HG02571 (cell line): ENCODE measurements at regions not wholly inside any gene's neighbourhood (a gene's known extent, or its start where the extent isn't known, plus 50 kb on each side); places are given as distances from the start of the nearest gene placed in this dataset.

ENCODE experiments used
- ATAC-seq: cut with Tn5 transposase; IDR thresholded peaks from one replicate; pipeline ENCODE4 v1.9.1; 2021; ENCODE audit warnings: mild to moderate bottlenecking, moderate library complexity; ENCODE audit not compliant: unreplicated experiment

DNA sequence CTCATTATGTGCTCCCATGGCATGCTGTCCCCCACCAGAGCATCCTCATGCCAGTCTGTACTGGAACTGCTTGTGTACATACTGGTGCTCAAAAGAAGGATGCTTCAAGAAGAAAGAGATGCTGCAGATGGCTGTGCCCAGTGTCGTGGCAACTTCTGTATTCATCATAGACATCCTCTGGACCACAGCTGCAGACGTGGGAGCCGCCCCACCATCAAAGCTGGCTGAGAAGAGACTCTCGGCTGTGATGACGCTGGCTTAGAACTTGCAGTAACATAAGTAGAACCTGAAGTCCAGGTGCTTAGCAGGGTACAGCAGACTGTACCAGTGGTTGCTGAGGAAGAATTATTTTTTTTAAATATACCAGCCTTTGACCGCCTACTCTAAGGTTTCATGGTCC, 112.6 kb upstream of the ARHGAP5 start:
- ATAC-seq = no peak

DNA sequence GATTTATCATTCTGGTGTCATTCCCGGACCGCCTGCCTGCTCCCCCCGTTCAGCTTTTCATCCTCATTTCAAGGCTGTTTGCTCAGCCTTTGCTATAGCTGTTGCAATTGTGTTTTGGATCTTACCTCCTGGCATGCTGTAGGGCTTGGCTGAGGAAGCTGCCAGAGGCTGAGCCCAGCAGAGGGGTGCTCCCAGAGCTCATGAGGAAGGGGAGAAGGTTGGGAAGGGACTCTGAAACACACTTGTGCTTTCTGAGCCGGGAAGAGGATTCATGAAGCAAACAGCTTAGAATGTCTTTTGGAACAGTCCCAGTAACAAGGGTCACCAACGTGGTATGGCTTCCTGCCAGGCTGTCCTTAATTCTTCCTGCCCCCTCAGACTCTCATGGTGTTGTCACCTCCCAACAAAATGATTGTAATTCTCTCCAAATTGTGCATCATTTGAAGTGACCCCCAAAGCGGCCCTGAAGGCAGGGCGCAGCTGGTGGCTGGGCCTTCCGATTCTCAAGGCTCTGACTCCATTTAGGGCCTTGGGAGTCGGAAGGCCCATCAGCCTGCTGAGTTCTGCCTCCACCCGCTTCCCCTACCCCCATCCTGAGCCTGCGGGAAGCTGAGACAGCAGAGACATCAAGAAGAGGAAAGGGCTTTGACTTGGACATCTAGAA, 111.9 kb upstream of the ARHGAP5 start:
- no peak for ATAC-seq

DNA sequence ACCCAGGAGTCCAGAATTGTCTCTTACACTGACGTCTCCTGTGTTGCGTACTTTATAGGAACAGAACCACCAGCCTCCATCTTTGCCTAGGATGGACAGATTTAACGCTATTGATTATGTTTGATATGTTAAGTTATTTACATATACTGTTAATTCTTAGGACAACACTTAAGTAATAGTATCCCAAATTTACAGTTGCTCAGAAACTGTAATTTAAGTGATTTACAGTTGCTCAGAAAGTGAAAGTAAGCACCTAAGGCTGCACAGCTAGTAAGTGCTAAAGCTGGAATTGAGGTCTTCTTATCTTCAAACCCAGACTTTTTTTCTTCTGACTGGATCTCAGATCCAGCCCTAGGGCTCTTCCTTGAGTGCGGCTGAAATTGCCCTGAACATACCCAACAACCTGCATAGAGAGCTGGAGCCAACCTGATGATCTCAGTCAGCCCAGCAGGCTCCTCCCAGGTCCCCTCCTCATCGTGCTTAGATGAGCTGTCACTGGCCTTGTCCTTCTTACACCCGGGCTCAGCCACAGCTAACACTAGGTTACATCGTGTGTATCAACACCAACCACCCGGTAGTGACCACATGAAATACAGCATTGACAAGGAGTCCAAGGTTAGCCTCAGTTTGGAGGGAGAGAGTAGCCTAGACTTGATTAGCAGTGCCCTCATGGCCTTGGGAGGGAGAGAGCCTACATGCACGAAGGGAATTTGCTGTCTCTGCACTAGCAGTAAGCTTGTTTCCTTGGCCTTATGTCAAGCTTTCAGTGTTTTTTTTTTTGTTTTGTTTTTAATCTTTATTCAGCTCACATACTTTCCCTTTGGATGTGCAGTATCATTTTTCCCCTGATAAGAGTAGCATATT, 111.1 kb upstream of the ARHGAP5 start:
- no peak for ATAC-seq

DNA sequence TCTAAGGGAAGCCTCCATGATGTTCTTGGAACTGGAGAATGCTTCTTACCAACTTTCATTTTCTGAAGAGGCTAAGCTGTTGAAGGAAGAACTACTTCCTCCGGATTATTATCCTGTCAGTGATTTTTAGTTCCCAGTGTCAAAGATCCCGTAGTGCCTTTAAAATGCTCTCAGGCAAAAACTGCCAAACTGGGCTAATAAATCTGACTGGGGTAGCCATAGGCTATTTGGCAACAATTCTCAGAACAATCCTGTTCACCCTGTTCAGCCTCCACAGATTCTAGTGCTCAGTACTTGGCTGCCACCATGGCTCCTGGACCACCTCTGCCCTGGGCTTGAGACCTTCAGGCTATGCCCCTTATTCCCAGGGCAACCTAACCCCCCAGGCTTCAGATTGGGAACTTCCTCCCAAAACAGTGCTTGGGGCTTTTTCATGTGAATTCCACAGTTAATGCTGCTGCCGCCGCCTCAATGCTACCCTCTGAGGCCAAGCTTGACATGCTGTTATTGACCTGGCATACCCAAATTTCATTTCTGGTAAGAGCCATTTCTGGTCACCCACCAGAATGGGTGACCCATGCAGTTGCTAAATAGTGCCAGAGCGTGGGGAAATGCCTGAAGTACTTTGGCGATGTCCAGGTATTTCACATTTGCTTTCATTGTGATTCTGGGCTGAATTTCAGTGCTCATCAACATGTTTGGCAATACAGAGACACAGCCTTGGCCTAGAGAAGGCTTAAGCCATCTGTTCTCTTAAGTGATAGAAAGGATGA, 110.0 kb upstream of the ARHGAP5 start:
- ATAC-seq = no peak

DNA sequence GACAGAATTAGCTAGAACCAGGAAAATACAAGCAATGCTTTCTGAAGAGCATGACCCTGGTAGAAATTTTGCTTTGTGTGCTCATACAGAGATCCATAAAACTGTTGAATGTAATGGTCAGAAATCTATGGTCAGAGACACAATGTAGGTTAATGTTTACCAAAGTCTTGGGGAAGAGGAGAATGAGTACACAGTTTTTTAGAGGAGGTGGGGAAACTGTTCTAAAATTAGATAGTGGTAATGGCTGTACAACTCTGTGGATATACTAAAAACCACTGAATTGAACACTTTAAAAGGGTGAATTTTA, 109.5 kb upstream of the ARHGAP5 start:
- ATAC-seq = no peak

DNA sequence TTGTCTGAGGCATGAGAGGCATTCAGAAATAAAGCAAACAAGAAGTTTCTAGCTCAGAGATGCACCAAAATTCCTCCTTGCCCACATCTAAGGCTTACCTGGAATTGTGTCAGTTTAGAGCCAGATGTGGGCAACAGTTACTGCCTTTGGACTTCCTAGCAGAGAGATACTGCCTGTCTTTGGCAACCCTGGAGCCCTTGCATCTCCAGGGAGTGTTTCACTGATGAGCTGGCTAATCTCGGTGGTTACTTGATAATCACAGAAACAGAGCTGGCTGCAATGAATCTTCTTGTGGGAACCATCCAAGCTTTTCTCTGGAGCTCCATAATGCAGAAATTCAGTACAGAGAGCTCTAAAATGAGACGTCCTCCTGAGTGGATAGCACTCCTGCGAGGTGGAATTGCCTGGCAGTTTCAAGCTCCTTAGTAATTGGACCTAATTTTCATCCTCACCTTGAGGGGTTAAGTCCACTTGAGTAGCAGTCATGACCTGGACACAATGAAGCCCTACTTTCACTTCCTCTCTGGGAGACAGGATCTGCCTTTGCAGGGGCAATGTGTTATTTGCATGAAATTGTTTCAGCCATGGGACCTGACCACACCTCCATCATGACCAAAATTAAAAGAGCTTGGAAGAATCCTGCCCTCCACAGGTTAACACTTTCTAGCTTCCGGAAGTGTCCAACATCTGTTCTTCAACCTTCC, 108.8 kb upstream of the ARHGAP5 start:
- ATAC-seq = no peak

DNA sequence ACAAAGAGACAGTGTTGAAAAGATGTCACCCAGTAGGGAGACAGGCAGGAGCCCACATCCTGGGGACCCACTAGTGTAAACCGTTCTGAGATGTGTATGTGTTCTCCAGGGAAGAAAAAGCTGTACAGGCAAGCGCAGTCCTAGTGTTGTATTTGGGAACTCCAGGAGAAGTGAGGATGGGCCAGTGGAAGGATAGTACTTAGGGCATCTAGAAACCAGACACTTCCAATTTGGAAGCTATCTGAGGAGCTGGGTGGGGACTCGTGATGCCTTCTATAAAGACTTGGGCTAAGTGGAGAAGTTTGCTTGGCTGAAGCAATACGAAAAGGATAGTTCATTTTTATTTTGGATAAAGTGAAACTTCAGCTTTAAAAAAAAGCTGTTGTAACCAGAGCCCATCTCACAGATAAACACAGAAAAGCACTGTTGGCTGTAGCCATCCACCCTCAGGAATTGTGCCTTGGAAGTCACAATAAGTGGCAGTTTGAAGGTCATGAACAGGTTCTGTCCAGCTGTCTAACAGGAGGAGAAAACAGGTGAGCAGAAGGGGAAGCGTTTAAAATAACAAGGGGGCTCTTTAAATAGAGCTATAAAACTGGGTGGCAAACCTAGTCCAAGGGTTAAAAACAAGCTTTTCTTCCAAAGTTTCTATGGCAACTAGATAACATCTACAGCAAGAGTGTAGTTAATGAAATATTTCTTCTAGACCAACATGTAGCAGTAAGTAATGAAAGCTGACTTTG, 108.0 kb upstream of the ARHGAP5 start:
- ATAC-seq = no peak

DNA sequence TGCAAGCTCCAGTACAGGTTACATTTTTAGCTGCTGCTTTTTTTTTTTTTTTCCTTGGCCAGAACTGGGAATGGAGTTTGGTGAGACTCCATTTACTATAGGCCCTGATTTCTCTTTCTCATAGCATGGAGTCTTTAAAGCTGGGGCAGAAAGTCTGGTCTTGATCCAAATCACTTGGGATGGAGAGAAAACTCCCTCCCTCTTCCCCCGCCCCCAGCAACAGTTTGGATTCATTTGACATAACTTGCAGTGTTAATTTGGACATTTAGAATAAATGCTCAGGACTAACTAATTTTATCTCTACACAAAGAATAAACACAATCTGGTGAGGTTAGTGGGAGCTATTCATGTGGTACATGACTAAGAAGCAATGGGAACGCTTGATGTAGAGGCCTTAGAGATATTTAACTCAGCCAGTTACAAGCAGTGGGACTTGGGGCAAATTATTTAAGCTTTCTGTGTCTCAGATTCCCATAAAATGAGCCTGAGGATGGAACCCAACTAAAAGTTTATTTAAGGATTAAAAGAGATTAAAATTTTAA, 107.3 kb upstream of the ARHGAP5 start:
- ATAC-seq = no peak

DNA sequence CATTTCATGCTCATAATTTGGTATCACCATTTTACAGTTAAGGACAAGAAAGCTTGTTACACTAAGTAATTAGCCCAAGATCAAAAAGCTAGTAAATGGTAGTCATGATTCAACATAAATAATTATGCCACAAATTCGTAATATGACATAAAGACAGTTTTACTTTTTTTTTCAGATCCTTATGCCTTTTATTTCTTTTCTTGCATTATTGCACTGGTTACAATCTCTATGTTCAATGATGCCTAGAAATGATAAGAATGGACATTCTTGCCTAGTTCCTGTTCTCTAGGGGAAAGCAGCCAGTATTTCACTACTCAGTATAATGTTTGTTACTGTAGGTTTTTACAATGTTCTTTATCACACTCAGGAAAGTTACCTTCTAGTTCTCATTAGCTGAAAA, 106.4 kb upstream of the ARHGAP5 start:
- ATAC-seq = no peak

DNA sequence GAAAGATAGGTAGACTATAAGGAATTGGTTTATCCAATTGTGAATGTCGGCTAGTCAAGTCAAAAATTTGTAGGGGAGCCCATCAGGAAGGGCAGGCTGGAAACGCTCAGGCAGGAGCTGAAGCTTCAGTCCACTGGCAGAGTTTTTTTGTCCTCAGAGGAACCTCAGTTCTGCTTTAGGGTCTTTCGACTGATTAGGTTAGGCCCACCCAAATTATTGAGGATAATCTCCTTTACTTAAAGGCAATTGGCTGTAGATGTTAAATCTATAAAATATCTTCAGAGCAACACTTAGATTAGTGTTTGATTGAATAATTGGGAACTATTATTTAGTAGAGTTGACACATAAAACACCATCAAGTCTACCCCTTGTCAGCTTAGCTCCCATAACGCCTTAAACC, 105.5 kb upstream of the ARHGAP5 start:
- ATAC-seq = no peak

DNA sequence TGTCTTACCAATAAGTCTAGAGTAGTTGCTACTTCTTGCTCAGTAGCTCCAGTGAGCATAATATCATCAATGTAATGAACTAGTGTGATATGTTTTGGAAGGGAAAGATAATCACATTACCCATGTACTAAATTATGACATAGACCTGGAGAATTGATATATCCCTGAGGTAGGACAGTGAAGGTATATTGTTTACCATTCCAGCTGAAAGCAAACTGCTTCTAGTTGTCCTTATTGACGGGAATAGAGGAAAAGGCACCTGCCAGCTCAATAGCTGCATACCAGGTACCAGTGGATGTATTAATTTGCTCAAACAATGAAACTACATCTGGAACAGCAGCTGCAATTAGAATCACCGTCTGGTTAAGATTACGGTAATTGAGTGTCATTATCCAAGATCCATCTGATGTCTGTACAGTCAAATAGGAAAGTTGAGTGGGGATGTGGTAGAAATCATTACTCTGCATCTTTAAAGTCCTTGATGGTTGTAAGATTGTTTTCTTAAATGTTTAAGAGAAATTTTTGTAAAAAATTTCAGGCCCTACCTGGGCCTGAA, 100.0 kb upstream of the ARHGAP5 start:
- ATAC-seq = no peak

DNA sequence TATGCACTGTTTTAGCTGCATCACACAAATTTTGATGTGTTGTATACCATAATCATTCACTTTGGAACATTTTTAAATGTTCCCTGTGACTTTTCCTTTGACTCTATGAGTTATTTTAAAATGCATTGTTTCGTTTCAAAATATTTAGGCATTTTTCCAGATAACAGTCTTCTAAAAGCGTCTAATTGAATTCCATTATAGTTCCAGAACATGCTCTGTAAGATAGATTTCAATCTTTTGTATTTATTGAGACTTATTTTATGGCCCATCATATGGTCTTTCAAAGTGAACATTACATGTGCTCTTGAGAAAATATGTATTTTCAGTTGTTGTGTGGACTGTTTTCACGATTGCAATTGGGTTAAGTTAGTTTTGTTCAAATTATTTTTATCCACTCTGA, 98.7 kb upstream of the ARHGAP5 start:
- no peak for ATAC-seq

DNA sequence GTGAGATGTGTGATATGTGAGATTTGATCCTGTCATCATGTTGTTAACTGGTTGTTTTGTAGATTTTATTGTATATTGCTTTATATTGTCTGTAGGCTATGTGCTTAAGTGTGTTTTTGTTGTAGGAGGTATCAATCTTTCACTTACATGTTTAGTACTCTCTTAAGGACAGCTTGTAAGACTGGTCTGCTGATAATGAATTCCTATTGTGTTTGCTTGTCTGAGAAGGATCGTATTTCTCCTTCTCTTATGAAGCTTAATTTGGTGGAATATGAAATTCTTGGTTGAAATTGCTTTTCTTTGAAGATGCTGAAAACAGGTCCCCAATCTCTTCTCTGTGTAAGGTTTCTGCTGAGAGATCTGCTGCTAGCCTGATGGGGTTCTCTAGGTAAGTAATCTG, 94.5 kb upstream of the ARHGAP5 start:
- ATAC-seq = no peak

DNA sequence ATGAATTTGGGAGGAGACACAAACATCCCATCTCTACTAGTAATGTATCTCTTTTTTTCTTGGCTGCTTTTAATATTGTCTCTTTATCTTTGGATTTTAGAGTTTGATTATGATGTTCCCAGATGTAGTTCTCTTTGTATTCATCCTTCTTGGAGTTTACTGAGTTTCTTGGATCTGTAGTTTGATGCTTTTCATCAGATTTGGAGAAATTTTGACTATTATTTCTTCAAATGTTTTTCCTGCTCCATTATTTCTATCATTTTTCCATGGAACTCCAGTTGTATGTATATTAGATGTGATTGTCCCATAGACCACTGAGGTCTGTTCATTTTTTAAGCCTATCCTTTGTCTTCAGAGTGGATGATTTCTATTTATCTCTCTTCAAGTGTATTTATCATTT, 90.7 kb upstream of the ARHGAP5 start:
- no peak for ATAC-seq

DNA sequence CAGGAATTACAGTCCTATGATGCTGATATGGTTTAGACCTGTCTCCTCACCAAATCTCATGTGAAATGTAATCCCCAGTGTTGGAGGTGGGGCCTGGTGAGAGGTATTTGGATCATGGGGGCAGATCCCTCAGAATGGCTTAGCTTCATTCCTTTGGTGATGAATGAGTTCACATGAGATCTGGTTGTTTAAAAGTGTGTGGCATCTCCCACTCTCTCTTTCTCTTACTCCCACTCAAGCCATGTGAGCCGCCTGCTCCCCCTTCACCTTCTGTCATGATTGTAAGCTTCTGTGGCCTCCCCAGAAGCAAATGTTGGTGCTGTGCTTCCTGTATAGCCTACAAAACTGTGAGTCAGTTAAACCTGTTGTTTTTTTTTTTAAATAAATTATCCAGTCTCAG, 89.4 kb upstream of the ARHGAP5 start:
- no peak for ATAC-seq

DNA sequence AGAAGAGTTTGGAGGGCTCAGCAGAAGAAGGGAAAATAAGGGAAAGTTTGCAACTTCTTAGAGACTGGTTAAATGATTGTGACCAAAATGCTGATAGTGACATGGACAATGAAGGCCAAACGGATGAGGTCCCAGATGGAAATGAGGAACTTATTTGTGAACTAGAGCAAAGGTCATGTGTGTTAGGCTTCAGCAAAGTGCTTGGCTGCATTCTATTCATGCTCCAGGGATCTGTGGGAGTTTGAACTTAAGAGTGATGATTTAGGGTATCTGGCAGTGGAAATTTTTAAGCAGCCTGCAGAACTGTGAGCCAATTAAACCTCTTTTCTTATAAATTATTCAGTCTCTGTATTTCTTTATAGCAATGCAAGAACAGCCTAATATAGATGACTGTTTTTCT, 88.9 kb upstream of the ARHGAP5 start:
- no peak for ATAC-seq

DNA sequence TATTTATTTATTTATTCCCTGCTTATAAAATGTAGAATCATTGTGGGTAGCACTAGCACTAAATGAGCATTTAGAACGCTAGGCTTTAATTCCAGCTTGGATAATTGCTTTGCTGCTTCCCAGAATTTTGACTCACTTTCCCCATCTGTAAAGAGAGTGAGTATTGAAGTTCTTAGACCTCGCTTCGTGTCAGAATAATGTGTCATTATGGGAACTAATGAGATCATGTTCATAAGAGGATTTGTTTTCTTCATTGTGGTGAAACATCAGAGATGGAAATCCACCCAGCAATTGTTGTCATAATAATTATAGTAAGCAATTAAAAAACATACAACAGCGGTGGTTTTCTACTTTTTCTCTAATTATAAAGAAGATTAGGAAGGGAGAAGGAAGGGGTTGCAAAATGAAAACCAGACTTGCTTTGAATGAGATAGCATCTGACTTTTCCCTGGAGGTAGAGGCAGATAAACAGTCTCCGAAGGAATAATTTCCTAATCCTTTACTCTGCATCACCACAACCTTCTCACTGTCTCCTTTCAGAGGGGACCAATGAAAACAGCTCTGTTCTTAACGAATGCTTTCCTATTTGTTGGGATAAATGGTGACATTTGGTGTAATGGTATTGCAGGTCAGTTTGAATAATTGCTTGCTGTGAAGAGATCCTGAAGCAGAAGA, 86.8 kb upstream of the ARHGAP5 start:
- ATAC-seq = no peak

DNA sequence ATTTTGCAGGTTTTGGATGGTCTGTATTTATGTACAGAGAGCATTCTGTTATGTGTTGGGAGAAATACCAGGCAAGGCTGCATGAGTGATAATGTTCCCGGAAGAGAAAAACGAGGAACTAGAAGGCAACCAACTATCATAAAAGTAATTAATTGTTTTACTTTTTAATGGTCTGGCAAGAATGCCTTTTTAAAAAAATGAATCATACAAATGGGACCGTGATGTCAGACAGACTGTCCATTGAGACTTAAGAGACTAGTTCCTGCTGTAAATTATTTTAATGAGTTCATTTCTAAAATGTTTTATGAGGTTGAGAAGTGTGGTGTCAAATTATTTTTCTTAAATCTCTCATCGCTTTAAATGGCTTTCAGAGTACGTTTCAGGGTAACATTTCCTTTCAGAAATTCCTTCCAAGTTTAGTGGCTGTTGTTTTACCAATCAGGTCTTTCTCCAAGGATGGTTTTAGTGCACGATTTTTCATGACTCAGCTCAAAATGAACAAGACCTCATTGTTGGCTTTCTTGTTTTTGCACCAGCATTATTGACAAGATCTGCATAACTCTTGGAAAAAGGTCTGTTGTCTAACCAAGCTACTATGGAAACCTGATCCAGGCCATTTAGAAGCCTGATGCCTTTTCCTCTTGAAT, 86.1 kb upstream of the ARHGAP5 start:
- no peak for ATAC-seq

DNA sequence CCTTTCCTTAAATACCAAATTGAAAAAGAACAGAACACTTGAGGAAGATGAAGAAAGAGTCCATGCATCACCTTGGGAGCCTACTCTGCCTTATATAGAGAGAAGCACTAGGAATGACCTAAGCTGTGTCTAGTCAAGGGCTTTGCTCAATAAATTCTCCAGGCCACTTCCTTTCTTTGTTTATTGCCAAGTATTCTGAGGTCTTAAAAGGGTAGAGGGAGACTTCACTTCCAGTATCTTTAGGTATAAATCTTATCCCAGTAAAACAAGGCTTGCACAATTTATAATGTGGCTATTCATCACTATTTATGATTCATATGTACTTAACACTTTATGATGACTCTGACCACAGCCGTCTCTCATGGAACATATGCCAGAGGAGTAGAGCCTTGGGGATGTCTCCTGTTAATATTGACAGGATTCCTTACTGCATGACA, 85.1 kb upstream of the ARHGAP5 start:
- ATAC-seq = no peak
